GM20000 (cell line): ENCODE measurements at regions not wholly inside any gene's neighbourhood (a gene's known extent, or its start where the extent isn't known, plus 50 kb on each side); places are given as distances from the start of the nearest gene placed in this dataset.

Experiments
- DNase-seq: peaks from one replicate; pipeline ENCODE4 v3.0.0; 2012; ENCODE audit warnings: low spot score
- CTCF ChIP-seq: IDR thresholded peaks from 2 replicates; pipeline ENCODE4 v1.5.1; 2012; ENCODE audit warnings: mild to moderate bottlenecking, control low read depth; ENCODE audit errors: extremely low read depth, missing control alignments

GRCh38 chr6:9515633-9516606 lies 899.0 kb downstream of the TFAP2A start:
- TF ChIP-seq CTCF, result no peak
- no peak for DNase-seq

GRCh38 chr6:9514146-9514545 lies 900.7 kb downstream of the TFAP2A start:
- DNase-seq, result no peak
- no peak for TF ChIP-seq CTCF

- TF ChIP-seq CTCF, result no peak
Measured at GRCh38 chr6:9511157-9511556, 903.7 kb downstream of the TFAP2A start.

GRCh38 chr6:9507136-9507895 lies 907.6 kb downstream of the TFAP2A start:
- TF ChIP-seq CTCF, result no peak
- DNase-seq, result no peak

More at GRCh38 chr6:9511157-9511556, 903.7 kb downstream of the TFAP2A start:
- no peak for DNase-seq

- DNase-seq, result no peak
- no peak for TF ChIP-seq CTCF
Measured at GRCh38 chr6:9504191-9504590, 910.7 kb downstream of the TFAP2A start.

- no peak for DNase-seq
- TF ChIP-seq CTCF, result no peak
Measured at GRCh38 chr6:9503111-9503761, 911.6 kb downstream of the TFAP2A start.
